AG04449 (cell line): ENCODE measurements at regions not wholly inside any gene's neighbourhood (a gene's known extent, or its start where the extent isn't known, plus 50 kb on each side); places are given as distances from the start of the nearest gene placed in this dataset.

ENCODE experiments used
- CTCF ChIA-PET: fragments of 350-600 bp; formaldehyde crosslinking; extraction: SDS; loops from one replicate; lab custom pipeline; 2021; ENCODE audit warnings: antibody characterized with exemption; lab: Yijun Ruan, JAX
- POLR2A ChIA-PET: fragments of 400-600, 350-600 bp; formaldehyde crosslinking; extraction: SDS; loops from one replicate; lab custom pipeline; 2020; ENCODE audit warnings: antibody characterized with exemption, inconsistent platforms; lab: Yijun Ruan, JAX
- DNase-seq: peaks from one replicate; pipeline ENCODE4 v3.0.0-alpha.2; 2010; ENCODE audit warnings: low read depth, low spot score
- H3K4me3 ChIP-seq: 2 replicates; pipeline ENCODE4 v1.5.1; 2011; ENCODE audit warnings: low read depth, mild to moderate bottlenecking, control low read depth, low read length
- CTCF ChIP-seq: IDR thresholded peaks from one replicate; pipeline ENCODE4 v1.5.1; 2011; ENCODE audit warnings: mild to moderate bottlenecking, moderate library complexity, low read length, control low read depth, inconsistent platforms; ENCODE audit not compliant: insufficient read depth; ENCODE audit errors: missing control alignments

GRCh38 chr5:68046445-68046844 lies 169.1 kb upstream of the PIK3R1 start:
- peak; percentile 97 for DNase-seq
- ChIA-PET POLR2A (interaction anchor here (1.2 to 1.3 kb wide), 3 partner anchors 17 to 169 kb away, joined by 3 to 9 read pairs (median 7); partner anchors contain the start of gene PIK3R1), CTCF (interaction anchor here (1.4 kb wide), 1 partner anchor 41 kb away, joined by 3 read pairs; no protein-coding TSS in a partner anchor)
- H3K4me3 ChIP-seq, result no peak overlapping the region
- no peak for TF ChIP-seq CTCF

- DNase-seq, result no peak
- CTCF ChIA-PET, result no interaction called here
- H3K4me3 ChIP-seq, result no peak overlapping the region
- no peak for TF ChIP-seq CTCF
- POLR2A ChIA-PET, result no interaction called here
These were observed 174.3 kb upstream of the PIK3R1 start for GRCh38 chr5:68041293-68041692.

DNA sequence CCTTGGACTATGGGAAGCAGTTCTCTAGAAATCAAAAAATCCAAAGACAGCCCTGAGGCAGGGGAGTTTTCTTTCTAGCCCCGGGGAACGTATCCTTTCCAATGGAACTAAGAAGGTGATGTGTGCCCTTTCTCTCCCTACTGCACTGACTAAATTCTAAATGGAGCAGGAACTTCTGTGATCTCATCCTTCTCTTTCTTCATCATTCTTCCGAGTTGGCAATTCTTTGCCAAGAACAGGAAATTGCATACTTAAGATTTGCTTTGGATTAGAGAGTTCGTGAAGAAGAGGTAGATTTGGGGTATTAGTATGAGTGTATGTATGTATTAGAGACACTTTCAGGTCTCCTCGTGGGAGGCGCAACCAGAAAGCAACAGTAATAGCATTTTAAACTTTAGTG lies 178.0 kb upstream of the PIK3R1 start:
- no peak for TF ChIP-seq CTCF
- ChIA-PET CTCF (no interaction called here), POLR2A (no interaction called here)
- no peak overlapping the region for H3K4me3 ChIP-seq
- no peak for DNase-seq

DNA sequence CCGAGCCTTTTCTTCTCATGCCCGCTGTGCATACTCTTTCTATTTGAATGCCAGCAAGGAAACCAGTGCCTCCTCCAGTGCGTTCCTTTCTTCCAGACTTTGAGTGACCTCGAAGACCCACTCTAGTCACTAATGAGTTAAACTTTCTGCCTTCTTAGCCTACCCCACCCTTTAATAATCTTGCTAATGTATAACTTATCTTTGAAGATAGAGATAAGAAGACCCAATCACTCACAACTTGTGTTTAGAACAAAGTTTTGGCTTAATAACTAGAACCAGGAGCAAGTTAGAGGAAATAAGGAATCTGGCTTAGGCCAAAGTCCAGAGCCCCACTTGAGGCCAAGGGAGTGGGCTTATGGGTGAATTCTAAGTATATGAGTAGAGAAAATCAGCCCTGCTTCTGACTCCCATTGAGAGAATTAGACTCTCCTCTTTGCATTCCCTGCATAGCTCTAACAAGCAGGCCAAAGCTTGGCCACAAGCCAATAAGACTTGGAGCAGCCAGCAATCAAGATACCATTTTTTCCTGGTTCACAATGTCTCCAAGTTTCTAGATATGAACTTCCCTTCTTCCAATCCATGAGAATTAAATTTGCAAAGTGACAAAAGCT lies 181.5 kb upstream of the PIK3R1 start:
- ChIA-PET POLR2A (no interaction called here), CTCF (no interaction called here)
- DNase-seq, result peak; percentile 50
- no peak for TF ChIP-seq CTCF
- no peak overlapping the region for H3K4me3 ChIP-seq

- TF ChIP-seq CTCF, result no peak
- CTCF ChIA-PET, result no interaction called here
- POLR2A ChIA-PET, result no interaction called here
- no peak for DNase-seq
- H3K4me3 ChIP-seq, result no peak overlapping the region
These were observed 182.5 kb upstream of the PIK3R1 start for GRCh38 chr5:68033029-68033428.

DNA sequence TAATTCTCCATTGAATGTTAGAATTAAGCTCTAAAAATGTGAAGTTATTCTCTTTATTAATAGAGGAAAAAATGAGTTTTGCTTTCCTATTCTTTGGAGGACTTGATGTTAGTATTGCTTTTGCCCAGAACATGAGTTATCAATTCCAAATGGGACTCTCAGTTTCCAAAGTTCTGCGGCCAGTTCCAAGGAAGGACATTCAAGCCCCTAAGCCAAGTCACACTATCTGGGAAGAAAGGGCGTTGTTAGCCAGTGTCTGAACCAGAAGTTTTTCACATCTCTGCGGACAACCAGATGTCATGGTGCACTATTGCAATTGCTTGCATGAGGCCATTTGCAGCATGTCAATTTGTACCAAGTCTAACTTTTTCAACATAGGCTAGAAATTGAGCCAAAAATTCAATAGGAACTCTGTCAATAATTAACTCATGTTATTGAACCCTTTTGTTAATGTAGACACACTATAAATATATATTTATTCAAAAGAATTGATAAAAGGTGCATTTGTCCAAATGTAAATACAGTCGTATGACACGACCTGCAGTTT lies 183.3 kb upstream of the PIK3R1 start:
- no peak overlapping the region for H3K4me3 ChIP-seq
- no peak for TF ChIP-seq CTCF
- DNase-seq, result no peak
- POLR2A ChIA-PET, result no interaction called here
- CTCF ChIA-PET, result no interaction called here
